Suprapubic skin (tissue), 4 donors: ENCODE measurements at regions not wholly inside any gene's neighbourhood (a gene's known extent, or its start where the extent isn't known, plus 50 kb on each side); places are given as distances from the start of the nearest gene placed in this dataset.

Source experiments
- DNase-seq, 2 donors: peaks; one replicate each; pipeline ENCODE4 v3.0.0-alpha.2; 2019; ENCODE audit warnings: low spot score in 2 of 2
- H3K27ac ChIP-seq: fragments of 200-600 bp; sonication (generic); one replicate; pipeline ENCODE4 v1.5.1; 2019
- H3K27me3 ChIP-seq: fragments of 200-600 bp; sonication (generic); one replicate; pipeline ENCODE4 v1.5.1; 2019
- H3K36me3 ChIP-seq: fragments of 200-600 bp; sonication (generic); one replicate; pipeline ENCODE4 v1.5.1; 2019
- H3K4me1 ChIP-seq: fragments of 200-600 bp; sonication (generic); one replicate; pipeline ENCODE4 v1.5.1; 2019
- H3K4me3 ChIP-seq: fragments of 200-600 bp; sonication (generic); one replicate; pipeline ENCODE4 v1.5.1; 2019; ENCODE audit warnings: mild to moderate bottlenecking
- H3K9me3 ChIP-seq: fragments of 200-600 bp; sonication (generic); one replicate; pipeline ENCODE4 v1.5.1; 2019
- EP300 ChIP-seq: sonication (generic); formaldehyde crosslinking; IDR thresholded peaks from one replicate; pipeline ENCODE4 v1.6.1; 2017; ENCODE audit warnings: antibody characterized with exemption
- POLR2A ChIP-seq, 2 donors: fragments of 450-650 bp; IDR thresholded peaks; one replicate each; pipeline ENCODE4 v1.6.1; 2017; ENCODE audit warnings: antibody characterized with exemption in 2 of 2, mild to moderate bottlenecking in 2 of 2, moderate library complexity in 2 of 2
- POLR2AphosphoS5 ChIP-seq, 3 donors: sonication (generic); formaldehyde crosslinking; IDR thresholded peaks; one replicate each; pipeline ENCODE4 v1.6.1; 2017; ENCODE audit warnings: antibody characterized with exemption in 3 of 3
- WGBS: methylation state at CpG from one replicate; pipeline ENCODE4 v1.1.5; 2018; 5-methylcytosine and 5-hydroxymethylcytosine counted together
- TF ChIP-seq, protein P1 (sequence below), 2 donors: fragments of 200-600 bp in 1 of 2; fragments of 450-650 bp in 1 of 2; sonication (generic) in 1 of 2; IDR thresholded peaks; one replicate each; pipeline ENCODE4 v1.5.1; 2016 to 2019; ENCODE audit warnings: antibody characterized with exemption in 2 of 2, mild to moderate bottlenecking in 1 of 2, moderate library complexity in 1 of 2

- Histone ChIP-seq H3K4me1 (peaks cover 4% of the 10 kb centered on the region), H3K4me3 (no peak overlapping the region), H3K9me3 (no peaks in the 10 kb centered on the region), H3K36me3 (no peaks in the 10 kb centered on the region), H3K27ac (no peak overlapping the region), H3K27me3 (peaks cover 4% of the 10 kb centered on the region)
- TF ChIP-seq, protein P1, sequence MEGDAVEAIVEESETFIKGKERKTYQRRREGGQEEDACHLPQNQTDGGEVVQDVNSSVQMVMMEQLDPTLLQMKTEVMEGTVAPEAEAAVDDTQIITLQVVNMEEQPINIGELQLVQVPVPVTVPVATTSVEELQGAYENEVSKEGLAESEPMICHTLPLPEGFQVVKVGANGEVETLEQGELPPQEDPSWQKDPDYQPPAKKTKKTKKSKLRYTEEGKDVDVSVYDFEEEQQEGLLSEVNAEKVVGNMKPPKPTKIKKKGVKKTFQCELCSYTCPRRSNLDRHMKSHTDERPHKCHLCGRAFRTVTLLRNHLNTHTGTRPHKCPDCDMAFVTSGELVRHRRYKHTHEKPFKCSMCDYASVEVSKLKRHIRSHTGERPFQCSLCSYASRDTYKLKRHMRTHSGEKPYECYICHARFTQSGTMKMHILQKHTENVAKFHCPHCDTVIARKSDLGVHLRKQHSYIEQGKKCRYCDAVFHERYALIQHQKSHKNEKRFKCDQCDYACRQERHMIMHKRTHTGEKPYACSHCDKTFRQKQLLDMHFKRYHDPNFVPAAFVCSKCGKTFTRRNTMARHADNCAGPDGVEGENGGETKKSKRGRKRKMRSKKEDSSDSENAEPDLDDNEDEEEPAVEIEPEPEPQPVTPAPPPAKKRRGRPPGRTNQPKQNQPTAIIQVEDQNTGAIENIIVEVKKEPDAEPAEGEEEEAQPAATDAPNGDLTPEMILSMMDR (IDR thresholded peaks at IDR 0.05): no peak
- TF ChIP-seq EP300 (no peak), POLR2A (IDR thresholded peaks at IDR 0.05) (no peak), POLR2AphosphoS5 (IDR thresholded peaks at IDR 0.05) (no peak)
- WGBS: 92% methylated on average over 10 of the region's 10 CpGs
- DNase-seq: no peak
Measured at GRCh38 chr10:121690152-121690848, 92.1 kb upstream of the FGFR2 start.

DNA sequence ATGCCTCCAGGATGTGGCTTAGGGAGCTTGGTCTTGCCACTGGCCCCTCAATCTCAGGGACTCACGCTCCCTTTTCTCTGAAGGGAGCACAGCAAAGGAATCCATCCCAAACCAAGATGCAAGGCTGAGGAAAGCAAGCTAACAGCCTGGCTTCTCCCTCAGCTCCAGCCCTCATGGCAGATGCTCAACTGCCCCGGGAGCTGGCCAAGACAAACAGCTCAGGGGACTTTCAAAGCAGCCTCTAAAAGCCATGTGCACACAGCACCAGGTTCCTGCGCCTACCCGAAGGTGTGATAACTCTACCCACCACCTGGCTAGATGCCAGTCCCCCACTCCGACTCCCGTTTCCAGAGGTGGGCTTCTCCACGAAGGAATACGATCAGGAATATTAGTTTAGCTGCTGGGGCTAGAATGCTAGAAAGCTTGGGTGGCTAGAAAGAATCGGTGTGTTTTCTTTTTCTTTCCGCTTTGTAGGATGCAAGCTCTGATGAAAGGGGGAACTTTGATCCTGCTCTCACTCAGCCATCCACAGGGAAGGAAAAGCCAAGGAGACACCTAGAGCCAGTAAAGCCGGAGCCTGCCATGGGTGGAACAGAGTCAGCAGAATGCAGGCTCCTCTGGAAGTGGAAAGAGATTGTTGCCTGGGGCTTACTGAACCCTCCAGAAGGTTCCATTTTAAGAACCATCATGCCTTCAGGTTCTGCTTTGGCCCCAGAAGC lies 89.0 kb upstream of the FGFR2 start:
- TF ChIP-seq, protein P1 (IDR thresholded peaks at IDR 0.05): no peak
- TF ChIP-seq POLR2A (IDR thresholded peaks at IDR 0.05) (no peak), POLR2AphosphoS5 (IDR thresholded peaks at IDR 0.05) (no peak), EP300 (no peak)
- Histone ChIP-seq H3K36me3 (no peaks in the 10 kb centered on the region), H3K27me3 (peaks cover 4% of the 10 kb centered on the region), H3K9me3 (no peaks in the 10 kb centered on the region), H3K4me3 (no peak overlapping the region), H3K4me1 (peaks cover 4% of the 10 kb centered on the region), H3K27ac (no peak overlapping the region)
- 71% methylated on average over 11 of the region's 11 CpGs for WGBS
- DNase-seq: no peak

DNA sequence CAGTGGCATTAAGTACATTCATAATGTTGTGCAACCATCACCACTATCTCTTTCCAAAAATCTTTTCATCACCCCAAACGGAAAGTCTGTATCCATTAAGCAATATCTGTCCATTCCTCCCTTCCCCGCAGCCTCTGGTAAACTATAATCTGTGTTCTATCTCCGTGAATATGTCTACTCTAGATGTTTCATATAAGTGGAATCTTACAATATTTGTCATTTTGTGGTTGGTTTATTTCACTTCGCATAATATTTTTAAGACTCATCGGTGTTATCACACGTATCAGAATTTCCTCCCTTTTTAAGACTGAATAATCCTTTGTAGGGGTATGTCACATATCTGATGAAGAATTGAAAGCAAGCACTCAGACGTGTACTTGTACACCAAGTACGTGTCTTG lies 86.0 kb upstream of the FGFR2 start:
- no peaks in the 10 kb centered on the region for H3K36me3 ChIP-seq
- TF ChIP-seq POLR2AphosphoS5 (IDR thresholded peaks at IDR 0.05) (no peak), POLR2A (IDR thresholded peaks at IDR 0.05) (no peak), EP300 (no peak)
- TF ChIP-seq, protein P1 (IDR thresholded peaks at IDR 0.05): no peak
- H3K9me3 ChIP-seq: no peaks in the 10 kb centered on the region
- WGBS: 91% methylated on average over 8 of the region's 8 CpGs
- no peak for DNase-seq
- H3K27ac ChIP-seq: no peak overlapping the region
- peaks cover 4% of the 10 kb centered on the region for H3K27me3 ChIP-seq
- H3K4me3 ChIP-seq: no peak overlapping the region
- peaks cover 4% of the 10 kb centered on the region for H3K4me1 ChIP-seq

DNA sequence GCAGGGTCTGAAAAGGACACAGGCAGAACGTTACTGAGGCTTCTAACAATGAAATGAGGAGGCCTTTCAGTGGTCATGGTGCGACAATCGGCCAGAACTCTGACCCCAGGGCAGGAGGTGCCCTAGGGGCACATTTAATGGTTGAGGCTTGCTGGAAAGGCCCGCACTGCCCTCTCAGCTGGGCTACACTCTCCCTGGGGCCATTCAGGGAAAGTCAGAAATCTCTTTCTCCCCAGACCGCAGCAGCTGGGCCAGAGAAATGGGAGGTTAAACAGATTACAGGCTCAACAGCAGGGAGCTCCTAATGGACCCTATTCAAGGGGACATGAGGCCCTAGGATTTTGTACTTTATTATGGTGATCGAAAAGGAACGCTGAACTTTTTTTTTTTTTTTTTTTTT lies 85.6 kb upstream of the FGFR2 start:
- no peak overlapping the region for H3K27ac ChIP-seq
- H3K36me3 ChIP-seq: no peaks in the 10 kb centered on the region
- TF ChIP-seq, protein P1 (IDR thresholded peaks at IDR 0.05): no peak
- TF ChIP-seq POLR2A (IDR thresholded peaks at IDR 0.05) (no peak), EP300 (no peak), POLR2AphosphoS5 (IDR thresholded peaks at IDR 0.05) (no peak)
- H3K9me3 ChIP-seq: no peaks in the 10 kb centered on the region
- WGBS: 86% methylated on average over 7 of the region's 7 CpGs
- peaks cover 4% of the 10 kb centered on the region for H3K27me3 ChIP-seq
- H3K4me1 ChIP-seq: peaks cover 4% of the 10 kb centered on the region
- H3K4me3 ChIP-seq: no peak overlapping the region
- DNase-seq: no peak

GRCh38 chr10:121683366-121683765 lies 85.1 kb upstream of the FGFR2 start:
- no peak for DNase-seq
- no peak overlapping the region for H3K4me3 ChIP-seq
- peaks cover 4% of the 10 kb centered on the region for H3K27me3 ChIP-seq
- TF ChIP-seq EP300 (no peak), POLR2AphosphoS5 (IDR thresholded peaks at IDR 0.05) (no peak), POLR2A (IDR thresholded peaks at IDR 0.05) (no peak)
- TF ChIP-seq, protein P1 (IDR thresholded peaks at IDR 0.05): no peak
- no peak overlapping the region for H3K27ac ChIP-seq
- 82% methylated on average over 5 of the region's 5 CpGs for WGBS
- H3K9me3 ChIP-seq: no peaks in the 10 kb centered on the region
- no peaks in the 10 kb centered on the region for H3K36me3 ChIP-seq
- peaks cover 2% of the 10 kb centered on the region for H3K4me1 ChIP-seq
